SW480 (cell line): ENCODE measurements at regions not wholly inside any gene's neighbourhood (a gene's known extent, or its start where the extent isn't known, plus 50 kb on each side); places are given as distances from the start of the nearest gene placed in this dataset.
A peak's percentile ranks its signal among the peaks of the same experiment; 100 is the strongest.

Experiments
- DNase-seq: peaks from one replicate; pipeline ENCODE4 v3.0.0-alpha.2; 2016; ENCODE audit warnings: low spot score

DNA sequence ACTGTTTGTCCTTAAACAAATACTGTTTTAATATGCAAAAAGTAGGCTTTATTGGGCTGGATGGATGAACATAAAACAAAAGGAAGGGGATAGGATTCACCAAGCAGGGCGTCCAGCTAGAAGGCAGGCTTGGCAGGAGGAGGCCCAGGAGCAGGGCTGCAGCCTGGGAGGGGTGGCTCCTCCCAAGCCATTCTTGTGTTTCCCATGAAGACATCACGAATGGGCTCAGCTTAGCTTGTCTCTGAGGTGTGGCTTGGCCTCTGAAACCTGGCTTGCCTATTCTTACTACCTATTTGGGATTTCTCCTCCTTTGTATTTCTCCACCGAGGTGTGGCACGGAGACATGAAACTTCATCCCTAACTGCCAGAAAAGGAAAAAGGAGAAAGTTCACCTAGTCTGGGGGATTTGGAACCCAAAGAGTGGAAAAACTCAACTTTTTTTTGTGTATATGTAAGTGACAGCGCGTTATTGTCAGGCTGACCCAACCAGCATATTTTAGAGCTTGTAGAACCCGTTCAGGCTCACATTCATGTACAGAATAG is 481.9 kb upstream of the SPRED2 start:
- no peak for DNase-seq

DNA sequence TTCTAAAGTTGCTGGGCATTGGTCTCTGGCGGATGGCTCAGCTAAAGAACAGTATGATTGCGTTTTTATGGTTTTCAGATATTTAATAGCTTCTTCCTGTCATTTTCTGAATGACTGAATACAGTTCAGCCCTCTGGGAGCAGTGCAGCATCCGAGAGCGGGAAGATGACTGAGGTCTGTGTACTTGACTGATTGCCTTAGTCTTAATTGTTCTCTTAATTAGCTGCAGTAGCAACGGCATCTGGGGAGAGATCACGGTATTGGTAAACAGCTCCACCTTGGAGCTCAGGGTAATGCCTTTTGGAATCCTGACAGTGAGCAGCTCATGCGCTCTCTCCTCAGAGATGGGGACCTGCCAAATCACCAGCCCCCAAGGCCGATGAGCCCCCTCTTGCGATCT is 481.4 kb upstream of the SPRED2 start:
- DNase-seq, result no peak

DNA sequence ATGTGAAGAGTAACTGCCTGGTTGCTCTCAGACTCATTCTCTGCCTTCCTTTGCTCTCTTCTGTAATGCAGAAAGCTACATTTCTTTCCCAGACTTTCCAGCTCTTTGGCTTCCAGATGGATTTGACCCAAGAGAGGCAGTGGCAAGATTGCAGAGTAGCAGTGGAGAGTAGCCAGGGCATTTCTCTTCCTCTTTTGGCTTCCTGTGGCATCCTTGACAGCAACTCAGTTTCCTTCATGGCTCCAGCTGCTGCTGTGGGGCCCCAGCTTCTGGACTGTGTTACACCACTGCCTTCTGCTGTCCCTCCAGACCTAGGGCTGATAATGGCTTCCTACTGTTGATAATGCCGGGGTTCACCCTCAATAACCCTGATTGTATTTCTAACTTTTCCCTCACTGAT is 469.4 kb upstream of the SPRED2 start:
- no peak for DNase-seq

DNA sequence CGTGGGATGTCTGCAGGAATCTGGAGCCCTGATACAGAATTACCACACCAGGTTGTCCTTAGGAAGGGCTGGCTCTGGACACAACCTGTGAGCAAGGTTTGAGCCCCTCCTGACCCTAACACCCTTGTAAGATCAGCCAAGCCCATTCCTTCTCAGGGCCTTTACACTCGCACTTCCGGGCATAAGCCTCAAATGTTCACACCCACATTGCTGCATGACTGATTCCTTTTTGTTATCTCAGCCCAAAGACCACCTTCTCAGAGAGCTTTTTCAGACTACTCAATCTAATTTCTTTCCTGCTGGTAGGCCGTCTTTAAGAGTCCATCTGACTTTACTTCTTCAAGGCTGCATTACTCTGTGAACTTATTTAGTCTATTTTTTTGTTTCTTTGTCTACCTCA is 464.0 kb upstream of the SPRED2 start:
- no peak for DNase-seq

DNA sequence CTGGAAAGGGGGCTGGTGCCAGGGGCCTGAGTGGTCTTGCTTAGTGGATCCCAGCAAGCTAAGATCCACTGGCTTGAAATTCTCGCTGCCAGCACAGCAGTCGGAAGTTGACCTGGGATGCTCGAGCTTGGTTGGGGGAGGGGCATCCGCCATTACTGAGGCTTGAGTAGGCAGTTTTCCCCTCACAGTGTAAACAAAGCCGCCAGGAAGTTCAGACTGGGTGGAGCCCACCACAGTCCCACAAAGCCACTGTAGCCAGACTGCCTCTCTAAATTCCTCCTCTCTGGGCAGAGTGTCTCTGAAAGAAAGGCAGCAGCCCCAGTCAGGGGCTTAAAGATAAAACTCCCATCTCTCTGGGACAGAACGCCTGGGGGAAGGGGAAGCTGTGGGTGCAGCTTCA is 457.7 kb upstream of the SPRED2 start:
- peak; percentile 23 for DNase-seq

DNA sequence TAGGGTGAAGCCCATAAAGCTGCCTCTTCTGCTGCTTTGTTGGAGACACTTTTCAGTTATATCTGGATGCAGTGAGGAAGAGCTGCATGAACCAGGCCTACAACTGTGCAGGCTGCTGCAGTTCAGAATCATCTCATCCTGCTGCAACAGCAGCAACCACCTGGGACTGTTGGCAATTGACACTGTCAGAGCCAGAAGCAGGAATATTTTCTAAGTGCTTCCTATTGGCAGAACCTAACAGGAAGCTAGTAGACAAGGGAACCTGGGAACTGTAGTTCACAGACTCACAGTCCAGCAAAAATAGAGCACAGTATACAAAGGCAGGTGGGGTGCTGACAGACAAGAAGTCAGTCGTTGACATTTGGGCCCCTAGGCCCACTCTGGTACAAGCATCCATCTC is 452.9 kb upstream of the SPRED2 start:
- DNase-seq, result no peak

DNA sequence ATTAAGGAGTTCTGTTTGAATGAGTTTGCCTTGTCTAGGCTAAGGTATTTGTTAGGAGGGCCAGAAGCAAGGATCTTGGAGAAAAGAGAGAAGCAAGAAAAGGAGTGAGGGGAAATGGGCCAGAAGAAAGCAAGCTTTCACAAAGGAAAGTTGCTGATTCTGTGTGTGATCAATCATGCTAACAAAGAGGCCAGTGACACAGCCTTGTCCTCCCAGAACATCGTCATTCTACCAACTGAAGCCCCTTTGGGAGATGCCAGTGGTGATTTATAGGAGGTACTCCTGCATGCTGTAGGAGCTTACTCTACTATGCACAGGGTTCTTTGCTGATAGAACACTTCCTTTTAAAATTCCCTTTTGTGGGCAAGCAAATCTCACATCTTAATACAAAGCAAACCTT is 449.2 kb upstream of the SPRED2 start:
- no peak for DNase-seq

DNA sequence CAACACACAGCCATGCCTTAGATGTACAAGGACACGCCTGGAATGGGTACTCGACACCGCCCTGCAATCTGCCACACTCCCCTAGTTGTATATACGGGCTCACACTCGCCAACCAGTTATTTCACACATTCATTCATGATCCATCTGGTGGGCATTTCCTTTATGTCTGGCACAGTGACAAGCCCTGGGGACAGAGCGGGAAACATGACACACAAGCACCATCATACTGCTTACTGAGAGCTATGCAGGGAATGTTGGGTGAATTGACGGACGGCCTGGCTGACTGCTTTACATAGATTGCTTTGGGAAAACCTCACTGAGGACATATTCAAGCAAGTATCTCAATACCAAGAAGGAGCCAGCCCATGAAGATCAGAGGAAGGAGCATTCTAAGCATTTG is 448.0 kb upstream of the SPRED2 start:
- no peak for DNase-seq

DNA sequence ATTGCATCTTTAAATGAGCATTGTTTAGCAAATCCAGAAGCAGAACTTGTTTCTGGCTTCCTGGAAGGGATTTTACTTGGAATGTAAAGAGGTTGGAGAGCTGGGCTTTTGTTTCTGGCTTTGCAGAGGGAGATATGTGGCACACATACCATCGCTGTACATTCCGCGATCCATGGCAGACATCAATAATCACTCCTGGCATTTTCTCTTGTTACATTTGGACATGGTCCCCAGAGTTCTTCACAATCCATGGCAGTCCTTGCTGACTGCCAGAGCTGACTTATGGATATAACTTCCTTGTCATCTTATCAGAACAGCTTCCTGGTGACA is 445.6 kb upstream of the SPRED2 start:
- no peak for DNase-seq

DNA sequence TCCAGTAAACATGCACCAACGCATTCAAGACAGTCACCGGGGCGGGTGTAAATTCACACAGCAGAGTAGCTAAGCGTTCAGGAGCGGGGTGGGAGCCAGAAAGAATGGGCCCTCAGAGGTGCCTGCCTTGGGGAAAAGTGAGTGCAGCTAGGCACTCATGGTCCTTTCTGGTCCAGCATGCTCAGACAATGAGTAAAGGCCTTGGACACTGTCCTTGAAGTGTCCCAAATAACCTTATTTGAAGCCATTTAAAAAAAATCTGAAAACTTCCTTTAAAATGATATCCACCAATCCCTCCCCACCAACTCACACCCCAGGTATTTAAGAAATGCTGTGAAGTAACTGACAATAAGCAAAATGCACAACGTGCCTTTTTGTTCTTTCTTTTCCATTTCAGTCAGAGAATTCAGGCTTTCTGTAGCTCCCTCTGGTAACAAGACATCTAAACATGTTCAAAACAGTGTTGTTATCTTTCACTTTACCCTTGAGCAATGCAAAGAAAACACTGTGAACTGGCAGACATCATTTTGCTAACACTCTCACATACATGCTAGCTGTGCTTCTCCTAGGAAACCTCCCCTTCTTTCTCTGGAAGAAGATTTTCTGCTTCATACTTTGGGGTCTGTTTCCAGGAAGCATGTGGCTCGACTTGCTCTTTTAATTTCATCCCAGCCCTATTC is 445.1 kb upstream of the SPRED2 start:
- DNase-seq, result no peak

DNA sequence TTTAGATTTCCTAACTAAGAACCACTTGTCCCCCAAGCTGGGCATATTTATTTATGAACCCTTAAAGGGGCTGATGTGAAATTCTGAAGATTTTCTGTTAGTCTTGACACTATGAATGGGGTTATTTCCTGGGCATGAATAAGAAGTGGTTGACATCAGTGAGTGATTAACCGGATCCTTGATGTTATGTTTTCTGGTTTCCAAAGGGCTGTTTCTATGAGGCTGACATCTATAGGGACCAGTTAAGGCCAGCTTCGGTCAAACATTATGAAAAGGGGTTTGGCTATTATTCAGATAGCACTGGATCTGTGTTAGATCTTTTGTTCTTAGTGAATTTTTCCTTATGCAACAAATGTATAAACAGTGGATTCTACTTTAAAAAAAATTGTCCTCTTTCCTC is 443.7 kb upstream of the SPRED2 start:
- DNase-seq, result no peak

DNA sequence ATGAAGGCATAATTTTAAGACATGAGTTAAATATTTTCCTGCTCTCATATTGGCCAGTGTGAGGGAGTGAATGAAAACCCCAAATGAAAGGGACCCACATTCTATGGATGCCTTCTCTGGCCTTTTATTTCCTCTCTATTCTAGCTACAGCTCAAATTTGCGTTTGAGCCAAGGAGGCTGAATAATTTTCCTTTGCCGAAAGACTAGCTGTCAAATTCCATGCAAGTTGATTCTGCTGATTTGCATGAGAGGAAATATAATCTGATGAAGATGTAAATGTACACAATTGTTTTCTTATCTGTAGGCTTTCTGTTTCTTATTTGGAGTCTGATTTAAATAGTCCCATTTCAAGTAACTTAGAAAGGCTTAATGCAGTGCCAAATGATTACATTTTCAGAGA is 438.4 kb upstream of the SPRED2 start:
- DNase-seq, result no peak

DNA sequence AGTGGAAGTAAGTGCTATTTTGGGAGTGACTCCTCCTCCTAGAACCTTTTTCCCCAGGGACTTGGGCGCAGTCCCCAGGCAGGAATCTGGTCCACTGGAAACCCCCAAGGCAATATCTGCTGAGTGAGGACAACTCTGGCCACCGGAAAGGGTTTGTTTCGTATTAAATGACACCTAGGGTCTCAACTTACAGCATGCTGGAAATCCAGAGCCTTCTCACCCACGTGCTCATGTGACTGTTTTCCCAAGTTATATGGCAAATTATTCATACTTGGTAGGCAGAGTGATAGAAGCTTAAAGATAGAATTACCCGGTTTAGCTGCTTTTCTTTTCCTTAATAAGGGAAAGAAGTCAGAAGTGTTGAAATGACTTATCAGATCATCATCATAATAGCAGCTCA is 436.9 kb upstream of the SPRED2 start:
- no peak for DNase-seq

DNA sequence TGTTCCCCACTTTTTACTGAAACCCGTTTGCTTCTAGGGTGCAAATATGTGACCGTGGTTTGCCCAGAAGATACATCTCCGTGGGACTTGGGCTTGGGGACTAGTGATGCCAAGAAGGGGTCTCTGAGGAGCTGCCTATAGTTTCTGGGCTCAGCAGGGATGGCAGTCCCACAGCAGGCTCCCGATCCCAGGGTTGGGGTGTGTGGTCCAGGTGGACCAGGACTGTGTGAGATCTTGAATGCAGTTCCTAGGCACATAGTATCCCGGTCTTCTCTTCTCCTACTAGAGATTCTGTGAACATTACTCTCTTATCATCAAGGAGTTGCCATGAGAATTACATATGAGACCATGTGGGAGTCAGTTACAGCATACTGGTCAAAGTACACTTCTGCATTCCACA is 435.8 kb upstream of the SPRED2 start:
- no peak for DNase-seq

DNA sequence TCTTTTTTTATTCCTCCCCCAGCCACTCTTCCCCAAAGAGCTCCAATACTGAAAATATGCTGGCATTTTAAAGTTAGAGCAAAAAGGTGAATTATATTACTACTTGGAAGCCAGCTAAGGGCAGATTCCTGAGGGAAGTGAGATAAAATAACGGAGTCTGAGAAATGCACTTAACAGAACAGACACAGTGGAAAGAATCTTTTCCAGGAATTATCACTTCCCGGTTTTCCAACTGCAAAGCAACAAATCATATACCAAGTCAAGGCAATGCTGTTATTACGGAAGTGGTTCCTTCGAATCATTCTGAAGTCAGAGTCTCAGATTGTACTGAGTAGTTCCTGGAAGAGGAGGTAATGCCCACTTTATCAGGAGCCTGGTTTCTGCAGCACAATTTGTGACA is 435.0 kb upstream of the SPRED2 start:
- no peak for DNase-seq

DNA sequence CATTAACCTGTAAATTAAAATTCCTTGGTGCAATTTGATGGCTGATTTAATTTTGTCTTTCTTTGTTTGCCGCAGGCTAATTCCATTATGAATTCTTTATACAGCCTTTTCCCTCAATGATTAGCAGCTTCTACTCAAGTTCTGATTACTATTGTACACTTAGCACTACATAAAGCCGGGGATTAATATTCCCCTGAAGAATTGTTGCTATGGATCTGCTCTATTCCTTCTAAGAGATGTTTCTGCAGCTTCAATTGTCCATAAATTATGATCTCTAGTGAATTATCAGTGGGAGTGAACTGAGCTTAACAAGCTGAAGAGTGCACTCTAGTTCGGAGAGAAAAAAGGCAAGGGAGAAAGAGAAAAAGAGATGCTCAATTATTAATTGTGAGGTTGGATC is 433.7 kb upstream of the SPRED2 start:
- DNase-seq, result no peak

DNA sequence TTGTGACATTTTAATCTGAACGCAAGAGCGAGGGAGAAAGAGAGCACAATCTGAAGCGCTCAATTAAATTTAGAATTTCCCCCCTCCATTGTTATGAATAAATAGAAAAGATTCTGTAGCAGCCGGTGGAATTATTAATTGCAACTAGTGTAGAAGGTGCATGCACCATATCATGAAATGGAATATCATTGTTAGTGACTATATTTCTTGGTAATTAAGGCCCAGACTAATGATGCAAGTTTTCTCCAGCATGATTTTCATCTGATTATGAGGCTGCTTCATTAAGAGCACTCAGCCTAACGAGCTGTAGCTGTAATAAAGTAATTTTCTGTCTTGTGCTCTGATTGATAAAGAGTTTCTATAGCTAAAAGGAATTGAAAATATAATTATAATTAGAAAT is 432.2 kb upstream of the SPRED2 start:
- no peak for DNase-seq

DNA sequence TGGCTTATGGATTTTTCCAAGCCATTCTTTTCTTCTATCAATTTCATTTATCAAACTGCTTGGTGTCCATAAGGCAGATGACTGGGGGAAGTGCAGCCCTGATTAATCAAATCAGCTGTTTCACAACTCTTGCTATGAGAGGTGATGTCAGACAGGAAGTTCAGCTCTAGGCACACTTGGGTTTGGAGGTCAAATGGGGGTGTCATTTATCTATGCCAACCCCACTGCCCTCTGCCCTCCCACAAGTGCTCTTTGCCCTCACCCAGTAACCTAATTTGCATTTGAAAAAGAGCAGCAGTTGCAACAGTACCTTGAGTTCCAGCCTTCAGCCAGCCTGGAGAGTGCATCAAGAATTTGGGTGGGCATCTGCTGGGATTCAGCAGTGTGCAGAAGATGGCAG is 431.3 kb upstream of the SPRED2 start:
- no peak for DNase-seq

DNA sequence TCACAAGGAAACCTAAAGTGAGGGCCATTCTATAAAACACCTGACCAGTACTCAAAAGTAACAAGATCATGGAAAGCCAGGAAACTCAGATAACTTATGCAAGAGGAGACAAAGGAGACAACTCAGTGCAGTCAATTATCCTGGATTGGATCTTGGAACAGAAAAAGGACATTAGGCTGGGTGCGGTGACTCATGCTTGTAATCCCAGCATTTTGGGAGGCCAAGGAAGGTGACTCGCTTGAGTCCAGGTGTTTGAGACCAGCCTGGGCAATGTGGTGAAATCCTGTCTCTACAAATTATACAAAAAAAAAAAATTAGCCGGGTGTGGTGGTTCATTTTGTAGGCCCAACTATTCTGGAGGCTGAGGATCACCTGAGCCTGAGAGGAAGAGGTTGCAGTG is 424.5 kb upstream of the SPRED2 start:
- DNase-seq, result no peak

DNA sequence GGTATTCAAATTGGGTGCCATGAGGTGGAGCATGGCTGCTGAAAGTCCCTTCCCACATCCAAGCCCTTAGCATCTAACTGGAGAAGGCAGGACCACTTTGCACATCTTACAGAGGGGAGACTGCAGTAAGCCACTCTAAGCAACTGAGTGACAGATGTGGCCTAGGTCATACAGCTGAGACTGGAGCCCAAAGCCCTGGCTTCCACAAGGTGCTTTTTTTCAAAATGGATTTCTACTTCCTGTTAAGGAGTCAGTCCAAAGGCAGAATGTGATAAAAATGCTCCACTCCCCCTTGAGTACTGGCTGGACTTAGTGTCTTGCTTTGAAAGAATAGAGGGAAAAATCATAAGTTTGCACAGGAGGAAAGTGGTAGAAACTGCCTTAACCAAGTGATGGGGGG is 424.0 kb upstream of the SPRED2 start:
- no peak for DNase-seq

DNA sequence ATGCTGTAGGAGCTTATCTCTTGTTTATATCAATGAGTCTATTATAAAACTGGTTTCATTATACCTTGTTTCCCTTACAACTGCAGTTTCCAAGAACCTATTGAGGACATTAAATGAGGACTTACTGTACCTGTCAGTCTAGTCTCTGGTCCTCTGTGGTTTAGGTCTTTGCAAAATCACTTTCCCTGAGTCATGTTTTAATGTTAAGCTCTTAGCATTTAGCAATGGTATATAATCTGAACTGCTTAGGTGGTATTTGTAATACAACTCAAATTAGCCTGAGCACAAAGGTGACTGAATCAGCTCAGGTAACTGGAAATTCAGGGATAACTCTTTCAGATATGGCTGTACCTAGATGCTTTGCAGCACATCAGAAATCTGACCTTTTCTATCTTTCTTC is 418.3 kb upstream of the SPRED2 start:
- no peak for DNase-seq

DNA sequence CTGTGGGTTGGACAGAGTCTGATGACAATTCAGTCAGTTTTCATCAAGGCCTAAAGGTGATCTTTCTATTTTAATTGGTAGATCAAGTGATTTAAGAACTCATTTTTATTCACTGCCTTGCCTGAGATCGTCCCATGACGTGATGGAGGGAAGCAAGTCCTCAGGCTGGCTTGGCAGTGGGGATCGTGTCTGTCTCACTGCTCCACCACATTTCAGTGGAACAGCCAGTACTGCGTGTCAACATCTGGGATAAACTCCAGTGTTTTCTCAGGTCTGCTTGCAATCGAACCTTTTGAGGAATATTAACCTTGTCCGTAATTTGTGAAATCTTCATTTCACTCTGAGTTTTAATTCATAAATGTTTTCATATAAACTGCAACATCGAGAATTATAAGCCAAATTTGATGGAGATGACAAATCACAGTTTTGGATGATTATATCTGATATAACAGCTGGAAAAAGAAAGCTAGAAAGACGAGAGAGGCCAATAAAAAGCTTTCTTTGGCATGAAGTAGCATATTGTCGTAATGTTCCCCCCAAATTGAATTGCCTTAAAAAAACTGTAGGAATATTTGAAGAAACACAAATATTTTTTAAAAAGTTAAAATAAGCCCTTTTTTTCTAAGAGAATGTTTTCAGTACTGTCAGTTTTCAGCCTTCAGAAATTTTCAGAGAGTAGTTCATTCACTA is 414.7 kb upstream of the SPRED2 start:
- DNase-seq, result no peak

DNA sequence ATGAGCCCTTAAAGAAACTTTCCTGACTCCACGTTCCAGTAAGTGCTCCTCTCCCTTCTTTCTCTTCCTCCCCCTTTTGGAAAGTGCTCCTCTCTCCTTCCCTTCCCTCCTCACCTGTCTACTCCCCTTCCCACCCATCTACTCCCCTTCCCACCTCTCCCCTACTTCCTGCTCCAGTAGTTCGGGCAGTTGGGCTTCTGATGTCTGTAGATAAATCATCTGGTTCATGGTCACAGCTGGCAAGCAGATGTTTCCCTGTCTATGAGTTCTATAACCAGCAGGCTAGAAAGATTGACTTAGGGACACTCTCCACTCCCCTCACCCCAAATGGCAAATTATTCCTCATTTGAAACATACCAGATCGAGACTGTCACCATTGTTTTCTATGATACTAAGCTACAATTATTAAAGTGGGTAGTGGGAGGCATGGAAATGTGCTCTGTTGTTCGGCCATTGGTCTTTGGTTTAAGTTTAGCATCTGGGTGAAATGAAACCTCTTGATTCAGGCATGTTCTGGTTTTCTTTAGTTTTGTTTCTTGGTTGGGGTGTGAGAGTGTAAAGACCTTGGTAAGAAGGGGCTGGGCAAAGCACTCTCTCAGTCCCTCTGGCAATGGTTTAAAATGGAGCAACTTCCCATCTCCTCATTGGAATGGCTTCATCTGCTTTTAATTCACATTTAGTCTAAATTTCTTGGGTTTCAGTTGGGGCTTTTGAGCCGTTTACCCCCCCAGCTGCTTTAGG is 413.2 kb upstream of the SPRED2 start:
- no peak for DNase-seq
